Stimulated activated CD8-positive, alpha-beta memory T cell treated with anti-CD3 and anti-CD28 coated beads, Interleukin-7, amount 100 ng/mL, for 48 hours (primary cell): ENCODE measurements at regions not wholly inside any gene's neighbourhood (a gene's known extent, or its start where the extent isn't known, plus 50 kb on each side); places are given as distances from the start of the nearest gene placed in this dataset.

Source experiments
- DNase-seq, 2 donors: peaks; one replicate each; pipeline ENCODE4 v3.0.0-alpha.2; 2020; ENCODE audit warnings: low read depth in 1 of 2; ENCODE audit errors: extremely low read depth in 1 of 2

- DNase-seq: no peak
Measured at GRCh38 chr2:23131066-23131575, 253.9 kb upstream of the KLHL29 start.

- no peak for DNase-seq
Measured at GRCh38 chr2:23132000-23132399, 253.0 kb upstream of the KLHL29 start.

GRCh38 chr2:23132823-23133595, 252.0 kb upstream of the KLHL29 start:
- no peak for DNase-seq

- no peak for DNase-seq
Measured at GRCh38 chr2:23134726-23135125, 250.3 kb upstream of the KLHL29 start.

GRCh38 chr2:23135481-23136100, 249.4 kb upstream of the KLHL29 start:
- no peak for DNase-seq

GRCh38 chr2:23137166-23137565, 247.8 kb upstream of the KLHL29 start:
- no peak for DNase-seq

GRCh38 chr2:23138701-23139100, 246.3 kb upstream of the KLHL29 start:
- no peak for DNase-seq

- DNase-seq: no peak
Measured at GRCh38 chr2:23145460-23145859, 239.5 kb upstream of the KLHL29 start.

GRCh38 chr2:23146011-23146410, 239.0 kb upstream of the KLHL29 start:
- no peak for DNase-seq

GRCh38 chr2:23148342-23148741, 236.6 kb upstream of the KLHL29 start:
- DNase-seq: no peak

- no peak for DNase-seq
Measured at GRCh38 chr2:23149777-23150176, 235.2 kb upstream of the KLHL29 start.

GRCh38 chr2:23153484-23153883, 231.5 kb upstream of the KLHL29 start:
- DNase-seq: no peak

- DNase-seq: no peak
Measured at GRCh38 chr2:23155022-23155421, 230.0 kb upstream of the KLHL29 start.

- no peak for DNase-seq
Measured at GRCh38 chr2:23157812-23158211, 227.2 kb upstream of the KLHL29 start.

GRCh38 chr2:23158306-23158705, 226.7 kb upstream of the KLHL29 start:
- DNase-seq: no peak

GRCh38 chr2:23159746-23160405, 225.1 kb upstream of the KLHL29 start:
- DNase-seq: no peak

- DNase-seq: no peak
Measured at GRCh38 chr2:23164173-23164572, 220.8 kb upstream of the KLHL29 start.

GRCh38 chr2:23169896-23170295, 215.1 kb upstream of the KLHL29 start:
- DNase-seq: no peak

- no peak for DNase-seq
Measured at GRCh38 chr2:23171108-23171507, 213.9 kb upstream of the KLHL29 start.

GRCh38 chr2:23178396-23178795, 206.6 kb upstream of the KLHL29 start:
- no peak for DNase-seq

GRCh38 chr2:23183733-23184132, 201.2 kb upstream of the KLHL29 start:
- no peak for DNase-seq
